HFF-Myc (cell line): ENCODE measurements at regions not wholly inside any gene's neighbourhood (a gene's known extent, or its start where the extent isn't known, plus 50 kb on each side); places are given as distances from the start of the nearest gene placed in this dataset.

Experiments
- DNase-seq: peaks from one replicate; pipeline ENCODE4 v3.0.0-alpha.2; 2011; ENCODE audit warnings: low read depth; ENCODE audit errors: extremely low read depth
- H3K4me3 ChIP-seq: replicated peaks from 2 replicates; pipeline ENCODE4 v1.5.1; 2011; ENCODE audit warnings: low read depth, mild to moderate bottlenecking, control low read depth, low read length
- TF ChIP-seq, protein P1 (sequence below): IDR thresholded peaks from 2 replicates; pipeline ENCODE4 v1.5.1; 2012; ENCODE audit warnings: mild to moderate bottlenecking, low read depth, low read length, control low read depth; ENCODE audit errors: missing control alignments

DNA sequence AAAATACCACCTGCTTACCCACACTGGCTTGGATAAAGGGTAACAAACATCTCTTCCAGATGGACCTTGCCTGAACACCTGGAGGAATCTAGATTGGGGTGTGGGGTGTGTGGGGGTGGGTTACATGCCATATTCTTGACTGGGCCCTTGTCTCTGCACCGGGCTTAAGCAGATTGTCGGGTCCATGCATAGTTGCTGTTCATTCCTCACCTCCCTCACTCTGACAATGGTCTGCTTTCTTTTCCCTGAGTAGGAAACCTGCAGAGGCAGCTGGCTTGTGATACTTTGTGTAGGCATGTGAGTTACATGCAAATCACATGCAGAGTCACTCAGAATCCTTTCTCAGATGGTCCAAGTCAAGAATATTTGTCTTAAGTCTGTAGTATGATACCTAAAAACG lies 112.8 kb upstream of the GLS start:
- TF ChIP-seq, protein P1, sequence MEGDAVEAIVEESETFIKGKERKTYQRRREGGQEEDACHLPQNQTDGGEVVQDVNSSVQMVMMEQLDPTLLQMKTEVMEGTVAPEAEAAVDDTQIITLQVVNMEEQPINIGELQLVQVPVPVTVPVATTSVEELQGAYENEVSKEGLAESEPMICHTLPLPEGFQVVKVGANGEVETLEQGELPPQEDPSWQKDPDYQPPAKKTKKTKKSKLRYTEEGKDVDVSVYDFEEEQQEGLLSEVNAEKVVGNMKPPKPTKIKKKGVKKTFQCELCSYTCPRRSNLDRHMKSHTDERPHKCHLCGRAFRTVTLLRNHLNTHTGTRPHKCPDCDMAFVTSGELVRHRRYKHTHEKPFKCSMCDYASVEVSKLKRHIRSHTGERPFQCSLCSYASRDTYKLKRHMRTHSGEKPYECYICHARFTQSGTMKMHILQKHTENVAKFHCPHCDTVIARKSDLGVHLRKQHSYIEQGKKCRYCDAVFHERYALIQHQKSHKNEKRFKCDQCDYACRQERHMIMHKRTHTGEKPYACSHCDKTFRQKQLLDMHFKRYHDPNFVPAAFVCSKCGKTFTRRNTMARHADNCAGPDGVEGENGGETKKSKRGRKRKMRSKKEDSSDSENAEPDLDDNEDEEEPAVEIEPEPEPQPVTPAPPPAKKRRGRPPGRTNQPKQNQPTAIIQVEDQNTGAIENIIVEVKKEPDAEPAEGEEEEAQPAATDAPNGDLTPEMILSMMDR: no peak

DNA sequence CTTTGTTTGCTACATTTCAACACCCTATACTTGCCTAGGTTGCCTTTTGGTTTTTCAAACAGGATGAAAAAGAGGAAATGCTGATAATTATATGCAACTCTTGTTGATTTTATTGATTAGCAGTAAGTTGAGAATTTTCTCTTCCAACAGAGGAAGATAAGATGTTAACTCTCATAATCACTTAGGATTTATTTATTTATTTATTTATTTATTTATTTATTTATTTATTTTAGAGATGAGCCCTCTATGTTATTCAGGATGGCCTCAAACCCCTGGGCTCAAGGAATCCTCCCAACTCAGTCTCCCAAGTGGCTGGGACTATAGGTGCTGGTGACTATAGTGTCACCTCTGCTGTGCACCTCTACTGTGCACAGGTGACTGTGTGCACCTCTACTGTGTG lies 111.4 kb upstream of the GLS start:
- no peak for DNase-seq
- TF ChIP-seq, protein P1: no peak
- no peak overlapping the region for H3K4me3 ChIP-seq

More for the DNA sequence above, 112.8 kb upstream of the GLS start:
- no peak for DNase-seq
- H3K4me3 ChIP-seq: no peak overlapping the region

DNA sequence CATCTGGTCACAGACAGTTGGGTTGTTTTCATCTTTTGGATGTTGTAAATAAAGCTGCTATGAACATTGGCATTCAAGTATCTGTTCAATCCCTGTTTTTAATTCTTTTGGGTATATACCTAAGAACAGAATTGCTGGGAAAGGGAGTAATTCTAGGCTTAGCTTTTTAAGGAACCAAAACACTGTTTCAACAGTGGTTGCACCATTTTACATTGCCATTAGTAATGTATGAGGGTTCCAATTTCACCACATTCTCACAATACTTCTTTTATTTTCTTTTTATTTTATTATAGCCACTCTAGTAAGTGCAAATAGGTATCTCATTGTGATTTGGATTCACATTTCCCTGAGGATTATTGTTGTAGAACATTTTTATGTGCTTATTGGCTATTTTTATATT lies 108.9 kb upstream of the GLS start:
- DNase-seq: no peak
- no peak overlapping the region for H3K4me3 ChIP-seq
- TF ChIP-seq, protein P1: no peak

DNA sequence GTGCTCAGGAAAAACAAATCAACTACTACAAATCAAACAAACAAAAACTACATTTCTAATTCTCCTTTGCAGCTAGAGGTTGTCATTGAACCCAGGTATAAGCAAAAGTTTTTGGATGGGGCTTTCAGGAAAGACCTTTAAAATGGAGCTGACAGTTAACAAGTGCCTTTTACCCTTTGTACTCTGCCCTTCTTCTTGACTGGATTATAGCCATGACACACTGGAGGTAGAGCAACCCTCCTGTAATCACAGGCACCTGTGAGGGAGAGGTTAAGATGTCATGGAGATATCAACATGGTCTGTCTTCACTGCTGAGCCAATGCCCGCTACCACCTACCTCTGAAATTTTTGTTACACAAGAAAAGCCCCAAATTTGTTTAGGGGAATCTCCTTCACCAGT lies 100.0 kb upstream of the GLS start:
- no peak for DNase-seq
- no peak overlapping the region for H3K4me3 ChIP-seq
- TF ChIP-seq, protein P1: no peak

DNA sequence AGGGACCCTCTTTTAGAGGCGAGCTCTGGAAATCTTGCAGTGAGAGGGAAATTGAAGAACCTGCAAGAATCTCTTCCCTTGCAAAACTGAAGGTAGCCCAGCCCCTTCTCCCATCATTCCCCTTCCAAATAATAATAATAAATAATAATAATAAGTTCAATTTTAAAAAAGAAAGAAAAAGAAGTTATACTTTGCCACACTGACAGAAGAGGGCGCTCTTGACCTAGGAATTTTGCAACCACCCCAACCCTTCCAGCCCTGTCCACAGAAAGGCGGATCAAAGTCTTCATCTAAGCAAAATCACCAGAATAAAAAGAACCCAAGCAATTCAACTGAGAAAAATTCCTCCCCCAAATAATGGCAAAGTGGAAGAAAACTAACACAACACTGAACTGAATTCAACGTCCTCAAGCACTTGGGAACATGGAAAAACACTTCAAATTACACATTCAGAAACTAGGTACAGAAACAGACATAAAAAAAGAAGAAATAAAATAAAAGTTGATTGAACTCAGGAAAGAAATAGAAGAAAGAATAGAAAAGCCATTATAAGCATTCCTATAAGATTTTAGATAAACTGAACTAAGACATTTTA lies 98.9 kb upstream of the GLS start:
- no peak for DNase-seq
- TF ChIP-seq, protein P1: peak; percentile 57

DNA sequence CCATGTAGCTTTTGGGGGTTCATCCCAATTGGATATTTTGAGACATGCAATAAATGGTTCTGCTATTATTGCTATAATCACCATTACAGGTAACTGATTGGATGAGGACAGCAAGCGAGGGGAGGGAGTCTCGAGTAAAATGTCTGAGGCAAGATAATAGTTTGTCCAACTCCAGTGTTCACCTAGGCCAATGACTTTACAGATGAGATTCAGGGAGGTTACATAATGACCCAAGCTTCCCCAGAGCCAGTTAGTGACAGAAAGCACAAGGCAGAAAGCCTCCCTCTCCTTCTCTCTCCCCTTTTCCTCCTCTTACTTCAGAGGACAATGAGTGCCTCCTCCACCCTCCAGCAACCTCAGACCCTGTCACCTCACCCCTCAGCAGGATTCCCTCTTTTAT lies 98.4 kb upstream of the GLS start:
- TF ChIP-seq, protein P1: no peak
- no peak for DNase-seq
- no peak overlapping the region for H3K4me3 ChIP-seq

More for the DNA sequence above, 98.9 kb upstream of the GLS start:
- H3K4me3 ChIP-seq: no peak overlapping the region
